Gastroesophageal sphincter (tissue), 4 donors: ENCODE measurements at regions not wholly inside any gene's neighbourhood (a gene's known extent, or its start where the extent isn't known, plus 50 kb on each side); places are given as distances from the start of the nearest gene placed in this dataset.
"Not testable (repeated sequence)": the region's sequence is repeated elsewhere in the genome, so short reads cannot be mapped to it uniquely, and the experiment has no call there.

Source experiments
- ATAC-seq: fragments of 150-250 bp; one replicate; pipeline ENCODE4 v1.9.1; 2016; ENCODE audit warnings: mild to moderate bottlenecking, moderate library complexity
- H3K27ac ChIP-seq, 4 donors: fragments of 200-600 bp; sonication (generic) in 3 of 4; 1 replicate in 3 of 4; 2 replicates in 1 of 4; pipeline ENCODE4 v1.5.1; 2016 to 2019
- H3K27me3 ChIP-seq: fragments of 200-600 bp; sonication (generic); one replicate; pipeline ENCODE4 v1.5.1; 2019
- H3K36me3 ChIP-seq, 2 donors: fragments of 200-600 bp; sonication (generic); one replicate each; pipeline ENCODE4 v1.5.1; 2019; ENCODE audit warnings: control low read depth in 1 of 2
- H3K4me1 ChIP-seq, 3 donors: fragments of 200-600 bp; sonication (generic); 1 replicate in 2 of 3; 2 replicates in 1 of 3; pipeline ENCODE4 v1.5.1; 2016 to 2019; ENCODE audit warnings: control low read depth in 2 of 3
- H3K4me3 ChIP-seq, 2 donors: fragments of 200-600 bp; sonication (generic); one replicate each; pipeline ENCODE4 v1.5.1; 2019; ENCODE audit warnings: mild to moderate bottlenecking in 1 of 2, moderate library complexity in 1 of 2
- H3K9me3 ChIP-seq, 3 donors: fragments of 200-600 bp; sonication (generic); one replicate each; pipeline ENCODE4 v1.5.1; 2017 to 2019; ENCODE audit warnings: control low read depth in 2 of 3
- EP300 ChIP-seq: sonication (generic); formaldehyde crosslinking; IDR thresholded peaks from one replicate; pipeline ENCODE4 v1.6.1; 2017; ENCODE audit warnings: antibody characterized with exemption, mild to moderate bottlenecking
- POLR2A ChIP-seq, 2 donors: fragments of 450-650 bp; IDR thresholded peaks; one replicate each; pipeline ENCODE4 v1.6.1; 2017; ENCODE audit warnings: antibody characterized with exemption in 2 of 2, mild to moderate bottlenecking in 2 of 2, moderate library complexity in 1 of 2
- POLR2AphosphoS5 ChIP-seq: sonication (generic); formaldehyde crosslinking; IDR thresholded peaks from one replicate; pipeline ENCODE4 v1.6.1; 2017; ENCODE audit warnings: antibody characterized with exemption
- WGBS, 2 donors: methylation state at CpG; one replicate each; pipeline ENCODE4 v1.1.5; 2018; ENCODE audit warnings: low coverage in 1 of 2; 5-methylcytosine and 5-hydroxymethylcytosine counted together
- TF ChIP-seq, protein P1 (sequence below), 4 experiments: fragments of 200-600 bp in 2 of 4; fragments of 450-650 bp in 2 of 4; sonication (generic) in 1 of 4; IDR thresholded peaks; one replicate each; pipeline ENCODE4 v1.5.1; 2017 to 2019; ENCODE audit warnings: antibody characterized with exemption in 4 of 4, mild to moderate bottlenecking in 2 of 4, moderate library complexity in 2 of 4

DNA sequence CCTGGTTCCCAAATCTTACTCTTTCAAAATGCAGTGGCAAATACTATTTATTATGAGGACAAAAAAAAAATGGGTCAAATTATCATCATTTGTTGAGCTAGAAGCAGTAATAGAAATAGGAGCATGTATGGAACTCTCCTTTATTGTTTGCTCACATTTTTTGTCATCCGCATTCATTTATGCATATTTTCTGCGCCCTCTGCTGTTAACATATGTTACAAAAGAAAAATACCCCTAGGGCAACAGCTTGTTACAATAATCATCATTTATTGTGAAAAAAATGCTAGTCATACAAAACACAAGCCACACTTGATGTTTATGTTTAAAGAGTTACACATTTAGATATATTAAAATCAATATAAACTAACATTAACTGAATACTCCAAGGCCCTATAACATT is 328.2 kb downstream of the TUSC1 start:
- ATAC-seq: no peak
- Histone ChIP-seq H3K4me3 (no peak overlapping the region), H3K36me3 (no peaks in the 10 kb centered on the region), H3K27ac (no peak overlapping the region), H3K9me3 (no peaks in the 10 kb centered on the region), H3K27me3 (no peaks in the 10 kb centered on the region), H3K4me1 (no peaks in the 10 kb centered on the region)
- TF ChIP-seq EP300: no peak
- no peak for TF ChIP-seq POLR2AphosphoS5
- TF ChIP-seq POLR2A (IDR thresholded peaks at IDR 0.05): no peak
- TF ChIP-seq, protein P1, sequence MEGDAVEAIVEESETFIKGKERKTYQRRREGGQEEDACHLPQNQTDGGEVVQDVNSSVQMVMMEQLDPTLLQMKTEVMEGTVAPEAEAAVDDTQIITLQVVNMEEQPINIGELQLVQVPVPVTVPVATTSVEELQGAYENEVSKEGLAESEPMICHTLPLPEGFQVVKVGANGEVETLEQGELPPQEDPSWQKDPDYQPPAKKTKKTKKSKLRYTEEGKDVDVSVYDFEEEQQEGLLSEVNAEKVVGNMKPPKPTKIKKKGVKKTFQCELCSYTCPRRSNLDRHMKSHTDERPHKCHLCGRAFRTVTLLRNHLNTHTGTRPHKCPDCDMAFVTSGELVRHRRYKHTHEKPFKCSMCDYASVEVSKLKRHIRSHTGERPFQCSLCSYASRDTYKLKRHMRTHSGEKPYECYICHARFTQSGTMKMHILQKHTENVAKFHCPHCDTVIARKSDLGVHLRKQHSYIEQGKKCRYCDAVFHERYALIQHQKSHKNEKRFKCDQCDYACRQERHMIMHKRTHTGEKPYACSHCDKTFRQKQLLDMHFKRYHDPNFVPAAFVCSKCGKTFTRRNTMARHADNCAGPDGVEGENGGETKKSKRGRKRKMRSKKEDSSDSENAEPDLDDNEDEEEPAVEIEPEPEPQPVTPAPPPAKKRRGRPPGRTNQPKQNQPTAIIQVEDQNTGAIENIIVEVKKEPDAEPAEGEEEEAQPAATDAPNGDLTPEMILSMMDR (IDR thresholded peaks at IDR 0.05): no peak
- WGBS, 2 donors: 93 to 94% methylated on average over 2 of the region's 2 CpGs

DNA sequence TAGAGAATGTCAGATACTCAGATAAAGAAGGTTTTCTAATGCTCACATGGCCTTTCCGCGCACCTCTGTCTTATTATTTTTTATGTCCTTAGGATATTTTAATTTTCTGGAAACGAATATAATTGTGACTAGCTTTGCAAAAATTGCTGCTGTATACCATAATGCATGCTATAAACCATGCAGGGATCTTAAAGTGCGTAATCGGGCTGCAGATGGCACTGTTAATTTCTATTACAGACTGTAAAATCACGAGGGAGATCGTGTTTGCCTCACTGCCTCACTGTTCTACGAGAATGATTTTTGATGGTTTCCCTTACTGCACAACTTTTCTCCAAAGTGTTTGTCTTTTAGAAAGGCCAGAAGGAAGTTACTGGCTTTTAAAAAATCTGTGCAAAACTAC is 356.1 kb downstream of the TUSC1 start:
- H3K9me3 ChIP-seq: no peaks in the 10 kb centered on the region
- H3K4me1 ChIP-seq: no peaks in the 10 kb centered on the region
- H3K27me3 ChIP-seq: no peaks in the 10 kb centered on the region
- ATAC-seq: no peak
- H3K4me3 ChIP-seq: no peak overlapping the region
- H3K27ac ChIP-seq: no peak overlapping the region
- WGBS, 2 donors: 74 to 88% methylated on average over 8 of the region's 8 CpGs
- no peak for TF ChIP-seq POLR2A (IDR thresholded peaks at IDR 0.05)
- TF ChIP-seq, protein P1 (IDR thresholded peaks at IDR 0.05): no peak
- H3K36me3 ChIP-seq: no peaks in the 10 kb centered on the region

DNA sequence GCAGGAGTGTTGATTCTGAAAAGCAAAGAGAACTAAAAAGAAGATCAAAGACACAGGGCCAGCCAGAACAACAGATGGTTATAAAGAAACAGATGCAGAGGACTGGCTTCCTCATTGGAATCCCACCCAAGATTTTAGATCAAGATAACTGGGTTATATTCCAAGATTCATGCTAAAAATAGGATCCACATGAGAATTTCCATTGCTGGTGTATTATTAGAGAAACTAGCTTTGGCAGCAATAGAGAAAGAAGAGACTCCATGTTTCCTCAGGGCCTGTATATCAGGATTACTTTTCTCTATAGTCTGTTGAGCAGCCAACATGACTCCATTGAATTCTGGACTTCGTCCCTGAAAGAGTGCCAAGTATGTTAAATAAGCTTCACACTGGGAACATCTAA is 367.3 kb downstream of the TUSC1 start:
- Histone ChIP-seq H3K27ac (no peak overlapping the region), H3K27me3 (no peaks in the 10 kb centered on the region), H3K4me1 (no peaks in the 10 kb centered on the region), H3K36me3 (no peaks in the 10 kb centered on the region), H3K4me3 (no peak overlapping the region), H3K9me3 (no peaks in the 10 kb centered on the region)
- ATAC-seq: no peak
- no peak for TF ChIP-seq POLR2A (IDR thresholded peaks at IDR 0.05)
- TF ChIP-seq, protein P1 (IDR thresholded peaks at IDR 0.05): no peak
- TF ChIP-seq EP300: no peak
- TF ChIP-seq POLR2AphosphoS5: no peak
- 20 to 65% methylated on average over 1 of the region's 1 CpG for WGBS, 2 donors

- WGBS, 2 donors: 41 to 89% methylated on average over 1 of the region's 1 CpG
- TF ChIP-seq POLR2A (IDR thresholded peaks at IDR 0.05) (no peak), EP300 (no peak), POLR2AphosphoS5 (no peak)
- TF ChIP-seq, protein P1 (IDR thresholded peaks at IDR 0.05): no peak
- H3K4me3 ChIP-seq: no peak overlapping the region
Measured at GRCh38 chr9:25308549-25308948, 369.7 kb downstream of the TUSC1 start.

GRCh38 chr9:25302601-25303000 is 375.6 kb downstream of the TUSC1 start:
- Histone ChIP-seq H3K4me3 (no peak overlapping the region), H3K27ac (no peak overlapping the region)
- WGBS, 2 donors: 17 to 54% methylated on average over 1 of the region's 1 CpG

More at GRCh38 chr9:25308549-25308948, 369.7 kb downstream of the TUSC1 start:
- H3K27ac ChIP-seq: no peak overlapping the region
- no peaks in the 10 kb centered on the region for H3K9me3 ChIP-seq
- H3K27me3 ChIP-seq: no peaks in the 10 kb centered on the region
- no peak for ATAC-seq
- no peaks in the 10 kb centered on the region for H3K4me1 ChIP-seq
- H3K36me3 ChIP-seq: no peaks in the 10 kb centered on the region

GRCh38 chr9:25288195-25288594 is 390.0 kb downstream of the TUSC1 start:
- H3K36me3 ChIP-seq, H3K27ac ChIP-seq, H3K4me3 ChIP-seq, H3K27me3 ChIP-seq, ATAC-seq, H3K9me3 ChIP-seq, H3K4me1 ChIP-seq: not testable (repeated sequence)
- WGBS, 2 donors: 88% methylated on average over 5 of the region's 5 CpGs; no CpG with 5 or more reads in 1 of the 2 donors

More at GRCh38 chr9:25302601-25303000, 375.6 kb downstream of the TUSC1 start:
- Histone ChIP-seq H3K27me3 (no peaks in the 10 kb centered on the region), H3K4me1 (no peaks in the 10 kb centered on the region), H3K9me3 (no peaks in the 10 kb centered on the region), H3K36me3 (no peaks in the 10 kb centered on the region)
- TF ChIP-seq EP300: no peak
- no peak for TF ChIP-seq POLR2A (IDR thresholded peaks at IDR 0.05)
- TF ChIP-seq POLR2AphosphoS5: no peak
- TF ChIP-seq, protein P1 (IDR thresholded peaks at IDR 0.05): no peak
- ATAC-seq: no peak
